ENCODE measurements at regions not wholly inside any gene's neighbourhood (a gene's known extent, or its start where the extent isn't known, plus 50 kb on each side); places are given as distances from the start of the nearest gene placed in this dataset.

GRCh38 chrX:110852180-110852579 lies 56.6 kb upstream of the CHRDL1 start:
- DNase-seq (ENCODE audit: low read depth, low spot score), result no peak
- in situ Hi-C loops (cut with HindIII; ENCODE audit: low sequenced_read_pairs), result no loop called here
- H3K4me3 ChIP-seq (ENCODE audit: low read depth, low read length), result no peak overlapping the region
- TF ChIP-seq, protein P1, sequence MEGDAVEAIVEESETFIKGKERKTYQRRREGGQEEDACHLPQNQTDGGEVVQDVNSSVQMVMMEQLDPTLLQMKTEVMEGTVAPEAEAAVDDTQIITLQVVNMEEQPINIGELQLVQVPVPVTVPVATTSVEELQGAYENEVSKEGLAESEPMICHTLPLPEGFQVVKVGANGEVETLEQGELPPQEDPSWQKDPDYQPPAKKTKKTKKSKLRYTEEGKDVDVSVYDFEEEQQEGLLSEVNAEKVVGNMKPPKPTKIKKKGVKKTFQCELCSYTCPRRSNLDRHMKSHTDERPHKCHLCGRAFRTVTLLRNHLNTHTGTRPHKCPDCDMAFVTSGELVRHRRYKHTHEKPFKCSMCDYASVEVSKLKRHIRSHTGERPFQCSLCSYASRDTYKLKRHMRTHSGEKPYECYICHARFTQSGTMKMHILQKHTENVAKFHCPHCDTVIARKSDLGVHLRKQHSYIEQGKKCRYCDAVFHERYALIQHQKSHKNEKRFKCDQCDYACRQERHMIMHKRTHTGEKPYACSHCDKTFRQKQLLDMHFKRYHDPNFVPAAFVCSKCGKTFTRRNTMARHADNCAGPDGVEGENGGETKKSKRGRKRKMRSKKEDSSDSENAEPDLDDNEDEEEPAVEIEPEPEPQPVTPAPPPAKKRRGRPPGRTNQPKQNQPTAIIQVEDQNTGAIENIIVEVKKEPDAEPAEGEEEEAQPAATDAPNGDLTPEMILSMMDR (IDR thresholded peaks at IDR 0.05; ENCODE audit: low read depth, low read length), result peak; percentile 65

GRCh38 chrX:110851780-110852179 lies 56.2 kb upstream of the CHRDL1 start:
- TF ChIP-seq, protein P1 (IDR thresholded peaks at IDR 0.05; ENCODE audit: low read depth, low read length), result no peak
- in situ Hi-C loops (cut with HindIII; ENCODE audit: low sequenced_read_pairs), result no loop called here
- peak; percentile 6 for DNase-seq (ENCODE audit: low read depth, low spot score)
- no peak overlapping the region for H3K4me3 ChIP-seq (ENCODE audit: low read depth, low read length)

- DNase-seq (ENCODE audit: low read depth, low spot score), result peak; percentile 76
- TF ChIP-seq, protein P1 (IDR thresholded peaks at IDR 0.05; ENCODE audit: low read depth, low read length), result peak; percentile 54
- no peak overlapping the region for H3K4me3 ChIP-seq (ENCODE audit: low read depth, low read length)
- in situ Hi-C loops (cut with HindIII; ENCODE audit: low sequenced_read_pairs), result no loop called here
Observed at GRCh38 chrX:110847334-110847733, 51.7 kb upstream of the CHRDL1 start.

DNA sequence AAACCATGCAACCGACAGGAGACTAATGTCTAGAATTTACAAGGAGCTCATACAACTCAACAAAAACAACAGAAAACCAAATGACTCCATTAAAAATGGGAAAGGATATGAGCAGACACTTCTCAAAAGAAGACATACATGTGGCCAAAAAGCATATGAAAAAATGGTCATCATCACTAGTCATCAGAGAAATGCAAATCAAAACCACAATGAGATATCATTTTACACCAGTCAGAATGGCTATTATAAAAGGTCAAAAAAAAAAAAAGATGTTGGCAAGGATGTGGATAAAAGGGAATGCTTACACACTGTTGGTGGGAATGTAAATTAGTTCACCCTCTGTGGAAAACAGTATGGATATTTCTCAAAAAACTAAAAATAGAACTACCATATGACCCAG lies 50.5 kb upstream of the CHRDL1 start:
- DNase-seq (ENCODE audit: low read depth, low spot score), result no peak
- TF ChIP-seq, protein P1 (IDR thresholded peaks at IDR 0.05; ENCODE audit: low read depth, low read length), result no peak
- in situ Hi-C loops (cut with HindIII; ENCODE audit: low sequenced_read_pairs), result no loop called here
- no peak overlapping the region for H3K4me3 ChIP-seq (ENCODE audit: low read depth, low read length)

Measured in astrocyte of the spinal cord (primary cell).